ENCODE measurements at regions not wholly inside any gene's neighbourhood (a gene's known extent, or its start where the extent isn't known, plus 50 kb on each side); places are given as distances from the start of the nearest gene placed in this dataset.

DNA sequence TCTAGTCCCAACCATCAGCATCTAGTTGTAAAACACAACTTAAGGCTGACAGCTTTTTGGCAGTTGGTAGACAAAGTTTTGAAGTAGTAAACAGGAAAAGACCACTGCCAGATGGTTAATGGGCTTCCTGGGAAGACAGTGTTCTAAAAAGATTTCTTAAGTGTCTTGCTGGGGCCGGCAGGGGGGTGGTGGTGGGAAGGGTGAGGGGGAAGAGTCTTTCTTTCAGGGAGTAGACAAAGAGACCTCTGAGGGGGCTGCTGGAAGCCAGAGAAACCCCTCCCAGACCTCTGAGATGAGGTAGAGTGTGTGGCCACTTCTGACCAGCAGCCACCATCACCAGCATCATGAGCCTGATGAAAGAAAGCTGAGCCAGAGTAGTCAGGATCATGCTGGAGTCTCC, 784.9 kb downstream of the TENT5A start:
- TF ChIP-seq, protein P1, sequence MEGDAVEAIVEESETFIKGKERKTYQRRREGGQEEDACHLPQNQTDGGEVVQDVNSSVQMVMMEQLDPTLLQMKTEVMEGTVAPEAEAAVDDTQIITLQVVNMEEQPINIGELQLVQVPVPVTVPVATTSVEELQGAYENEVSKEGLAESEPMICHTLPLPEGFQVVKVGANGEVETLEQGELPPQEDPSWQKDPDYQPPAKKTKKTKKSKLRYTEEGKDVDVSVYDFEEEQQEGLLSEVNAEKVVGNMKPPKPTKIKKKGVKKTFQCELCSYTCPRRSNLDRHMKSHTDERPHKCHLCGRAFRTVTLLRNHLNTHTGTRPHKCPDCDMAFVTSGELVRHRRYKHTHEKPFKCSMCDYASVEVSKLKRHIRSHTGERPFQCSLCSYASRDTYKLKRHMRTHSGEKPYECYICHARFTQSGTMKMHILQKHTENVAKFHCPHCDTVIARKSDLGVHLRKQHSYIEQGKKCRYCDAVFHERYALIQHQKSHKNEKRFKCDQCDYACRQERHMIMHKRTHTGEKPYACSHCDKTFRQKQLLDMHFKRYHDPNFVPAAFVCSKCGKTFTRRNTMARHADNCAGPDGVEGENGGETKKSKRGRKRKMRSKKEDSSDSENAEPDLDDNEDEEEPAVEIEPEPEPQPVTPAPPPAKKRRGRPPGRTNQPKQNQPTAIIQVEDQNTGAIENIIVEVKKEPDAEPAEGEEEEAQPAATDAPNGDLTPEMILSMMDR (IDR thresholded peaks at IDR 0.05), result no peak
- TF ChIP-seq POLR2AphosphoS5 (IDR thresholded peaks at IDR 0.05; ENCODE audit: low read depth, low read length), result no peak
